GM18951 (cell line): ENCODE measurements at regions not wholly inside any gene's neighbourhood (a gene's known extent, or its start where the extent isn't known, plus 50 kb on each side); places are given as distances from the start of the nearest gene placed in this dataset.

Source experiments
- POLR2A ChIP-seq: IDR thresholded peaks from 4 replicates; pipeline ENCODE4 v1.6.1; 2011; ENCODE audit warnings: mild to moderate bottlenecking; ENCODE audit not compliant: insufficient read length, insufficient read depth; ENCODE audit errors: extremely low read depth
- in situ Hi-C: fragments of 300-500 bp; cut with MboI; formaldehyde crosslinking; loops from one replicate; pipeline ENCODE4 v1.12.0; 2022; ENCODE audit warnings: low sequenced_read_pairs, mixed read lengths, inconsistent platforms; ENCODE audit not compliant: unreplicated experiment

GRCh38 chr16:17835118-17835876 is 364.5 kb upstream of the XYLT1 start:
- in situ Hi-C loops, result no loop called here
- TF ChIP-seq POLR2A, result no peak

- in situ Hi-C loops, result no loop called here
- TF ChIP-seq POLR2A, result no peak
Observed at GRCh38 chr16:17832738-17833137, 362.0 kb upstream of the XYLT1 start.

GRCh38 chr16:17831330-17831729 is 360.6 kb upstream of the XYLT1 start:
- in situ Hi-C loops, result no loop called here
- TF ChIP-seq POLR2A, result no peak

DNA sequence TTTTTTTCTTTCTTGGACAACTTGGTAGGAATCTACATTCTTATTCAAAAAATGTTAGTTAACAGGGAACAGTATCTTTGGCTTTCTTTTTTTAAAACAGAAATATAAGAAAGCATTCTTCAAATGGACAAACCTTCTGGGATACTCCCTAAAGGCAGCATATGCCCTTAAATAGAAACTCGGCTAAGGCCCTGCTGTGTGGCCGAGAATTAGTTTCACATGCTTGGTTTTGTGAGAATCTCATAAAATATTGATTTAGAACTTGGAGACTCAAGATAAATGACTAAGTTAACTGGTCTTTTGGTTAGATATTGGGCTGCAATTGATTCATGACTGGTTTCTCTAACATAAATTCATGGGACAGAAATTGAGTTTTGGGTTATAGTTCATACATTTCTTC is 359.9 kb upstream of the XYLT1 start:
- TF ChIP-seq POLR2A, result no peak
- in situ Hi-C loops, result no loop called here

DNA sequence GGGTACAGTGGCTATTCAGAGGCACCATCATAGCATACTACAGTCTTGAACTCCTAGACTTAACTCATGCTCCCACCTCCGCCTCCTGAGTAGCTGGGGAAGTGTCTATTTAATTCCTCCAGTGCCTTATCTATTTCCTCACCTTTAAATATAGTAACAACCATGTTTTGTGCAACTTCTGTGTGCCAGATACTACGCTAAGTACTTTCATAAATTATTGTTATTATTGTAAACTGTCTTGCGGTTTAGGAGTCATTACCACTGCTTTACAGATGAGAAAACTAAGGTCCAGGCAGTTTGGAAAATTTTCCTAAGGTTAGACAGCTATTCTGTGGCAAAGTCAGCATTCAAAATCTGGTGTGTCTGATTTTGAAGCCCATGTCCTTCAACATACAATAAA is 359.1 kb upstream of the XYLT1 start:
- in situ Hi-C loops, result no loop called here
- TF ChIP-seq POLR2A, result no peak

DNA sequence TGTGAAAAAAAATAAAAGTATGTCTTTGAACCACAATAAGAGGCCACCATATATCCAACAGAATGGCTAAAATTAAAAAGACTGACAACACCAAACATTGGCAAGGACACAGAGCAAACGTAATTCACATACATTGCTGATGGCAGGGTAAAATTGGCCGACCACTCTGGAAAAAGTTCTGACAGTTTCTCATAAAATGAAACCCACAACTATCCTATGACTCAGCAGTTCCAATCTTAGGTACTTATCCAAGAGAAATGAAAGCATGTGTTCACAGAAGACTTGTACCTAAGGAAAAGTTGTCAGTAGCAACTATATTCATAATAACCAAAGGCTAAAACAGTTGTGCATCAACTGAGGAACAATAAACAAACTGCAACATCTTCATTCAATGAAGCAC is 357.3 kb upstream of the XYLT1 start:
- no peak for TF ChIP-seq POLR2A
- in situ Hi-C loops, result no loop called here

DNA sequence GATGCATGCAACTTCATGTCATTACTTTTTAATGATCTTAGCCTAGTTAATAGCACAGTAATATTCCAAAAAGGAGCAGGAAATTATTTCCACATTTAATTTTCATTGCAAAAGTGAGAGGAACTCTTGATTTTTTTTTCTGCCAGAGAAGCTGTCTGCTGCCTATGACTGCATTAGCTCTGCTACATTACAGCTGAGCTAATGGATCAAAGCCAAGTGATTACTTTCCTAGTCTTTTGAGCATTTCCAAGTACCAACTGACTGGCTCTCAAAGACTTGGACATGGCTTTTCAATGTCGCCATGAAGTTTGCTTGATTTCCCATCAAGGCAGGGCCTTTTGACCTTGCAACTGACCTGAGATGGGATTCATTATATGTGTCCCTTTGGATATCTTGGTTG is 356.6 kb upstream of the XYLT1 start:
- TF ChIP-seq POLR2A, result no peak

GRCh38 chr16:17817943-17818342 is 347.2 kb upstream of the XYLT1 start:
- TF ChIP-seq POLR2A, result no peak

More for the DNA sequence above, 356.6 kb upstream of the XYLT1 start:
- in situ Hi-C loops, result no loop called here

GRCh38 chr16:17817260-17817659 is 346.5 kb upstream of the XYLT1 start:
- no peak for TF ChIP-seq POLR2A

More at GRCh38 chr16:17817943-17818342, 347.2 kb upstream of the XYLT1 start:
- in situ Hi-C loops, result no loop called here

DNA sequence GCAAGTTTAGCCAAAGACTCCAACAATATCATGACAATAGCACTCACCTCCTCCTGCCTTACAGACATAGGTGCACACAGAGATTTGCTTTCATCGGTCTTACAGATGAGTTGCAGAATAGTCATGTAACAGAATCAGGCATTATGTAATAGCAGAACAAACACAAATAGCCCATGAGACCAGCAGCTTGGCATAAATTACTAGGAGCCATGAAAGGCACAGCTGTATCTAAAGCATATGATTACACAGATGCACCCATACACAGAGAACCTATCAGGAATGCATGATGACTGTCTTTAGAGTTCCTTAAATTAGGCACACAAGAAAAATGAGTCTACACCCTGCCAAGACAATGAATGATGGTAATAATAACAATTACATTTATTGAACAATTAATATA is 342.0 kb upstream of the XYLT1 start:
- in situ Hi-C loops, result no loop called here
- TF ChIP-seq POLR2A, result no peak

More at GRCh38 chr16:17817260-17817659, 346.5 kb upstream of the XYLT1 start:
- in situ Hi-C loops, result no loop called here

DNA sequence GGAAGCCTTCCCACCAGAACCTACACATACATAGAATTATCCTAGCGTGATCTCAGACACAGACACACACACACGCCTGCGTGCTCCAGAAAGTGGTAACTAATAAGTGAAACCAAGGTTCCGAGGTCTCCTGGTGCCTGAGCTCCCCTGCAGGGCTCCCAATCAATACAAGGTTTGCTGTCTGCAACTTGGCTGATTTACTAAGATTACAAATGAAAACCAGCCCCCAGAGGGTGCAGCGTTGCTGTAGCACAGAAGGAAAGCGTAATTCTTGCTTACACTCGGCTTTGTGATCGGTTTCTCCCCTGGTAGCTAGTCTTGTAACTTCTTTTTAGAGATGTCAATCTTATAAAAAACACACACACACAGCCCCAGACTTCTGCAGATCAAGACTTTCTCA is 334.1 kb upstream of the XYLT1 start:
- no peak for TF ChIP-seq POLR2A
- in situ Hi-C loops, result no loop called here

- in situ Hi-C loops, result no loop called here
- no peak for TF ChIP-seq POLR2A
Observed at GRCh38 chr16:17803625-17804410, 333.1 kb upstream of the XYLT1 start.

- in situ Hi-C loops, result no loop called here
- TF ChIP-seq POLR2A, result no peak
Observed at GRCh38 chr16:17802571-17802970, 331.8 kb upstream of the XYLT1 start.

DNA sequence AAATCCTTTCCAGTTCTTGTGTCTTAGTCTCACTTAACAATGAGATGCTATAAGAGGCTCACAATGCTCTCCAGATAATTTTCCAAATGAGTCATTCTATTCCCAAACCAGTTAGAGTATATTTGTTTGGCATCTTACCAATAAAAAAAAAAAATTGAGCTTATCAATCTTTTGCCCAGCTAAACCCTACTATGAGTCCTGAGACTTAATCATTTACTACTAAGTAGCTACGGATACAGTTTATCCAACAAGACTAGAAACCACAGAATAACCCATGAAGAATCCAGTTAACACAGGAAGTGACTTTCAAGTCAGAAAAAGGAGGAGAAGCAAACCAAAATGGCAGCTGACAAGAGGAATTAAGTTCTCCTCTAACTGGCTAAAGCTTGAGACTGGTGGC is 330.3 kb upstream of the XYLT1 start:
- in situ Hi-C loops, result no loop called here
- no peak for TF ChIP-seq POLR2A

DNA sequence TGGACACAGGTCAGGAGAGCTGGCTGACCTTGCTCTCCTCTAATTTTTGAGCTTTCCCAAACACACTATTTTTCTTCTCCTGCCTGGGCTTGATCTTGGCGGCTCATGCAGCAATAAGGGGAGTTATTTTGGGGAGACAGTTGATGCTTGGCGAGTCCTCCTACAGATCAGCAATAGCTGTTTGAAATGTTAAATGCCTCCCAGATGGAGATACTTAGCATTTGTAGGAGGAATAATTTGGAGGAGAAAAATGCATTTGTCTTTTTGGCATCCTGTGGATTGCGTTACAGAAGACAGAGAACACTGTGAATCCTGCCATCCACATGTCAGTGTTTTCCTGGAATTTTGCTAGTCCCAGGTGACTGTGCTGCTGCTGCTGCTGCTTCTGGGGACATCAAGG is 328.0 kb upstream of the XYLT1 start:
- no peak for TF ChIP-seq POLR2A
- in situ Hi-C loops, result no loop called here
